Adrenal gland (tissue), 9 donors: ENCODE measurements at regions not wholly inside any gene's neighbourhood (a gene's known extent, or its start where the extent isn't known, plus 50 kb on each side); places are given as distances from the start of the nearest gene placed in this dataset.
"Not testable (repeated sequence)": the region's sequence is repeated elsewhere in the genome, so short reads cannot be mapped to it uniquely, and the experiment has no call there.

Source experiments
- DNase-seq, 7 donors: peaks; one replicate each; pipeline ENCODE4 v3.0.0-alpha.2; 2019 to 2020
- H3K27ac ChIP-seq, 5 donors: fragments of 200-600 bp; sonication (generic) in 4 of 5; 1 replicate in 3 of 5; 2 replicates in 2 of 5; pipeline versions ENCODE4 v1.5.1 to v1.8.0; 2016 to 2020; ENCODE audit warnings: mild to moderate bottlenecking in 1 of 5
- H3K27me3 ChIP-seq: fragments of 200-600 bp; 2 replicates; pipeline ENCODE4 v1.8.0; 2021
- H3K36me3 ChIP-seq, 2 donors: fragments of 200-600 bp; replicated peaks in 1 of 2; 1 replicate in 1 of 2; 2 replicates in 1 of 2; pipeline versions ENCODE4 v1.5.1 to v1.8.0; 2018 to 2022
- H3K4me1 ChIP-seq, 2 donors: fragments of 200-600 bp; replicated peaks in 1 of 2; 1 replicate in 1 of 2; 2 replicates in 1 of 2; pipeline versions ENCODE4 v1.5.1 to v1.8.0; 2018 to 2021
- H3K4me3 ChIP-seq, 4 donors: fragments of 200-600 bp; sonication (generic) in 3 of 4; one replicate each; pipeline ENCODE4 v1.5.1; 2016 to 2018
- H3K9me3 ChIP-seq, 3 donors: fragments of 200-600 bp; sonication (generic) in 1 of 3; replicated peaks in 1 of 3; 1 replicate in 2 of 3; 2 replicates in 1 of 3; pipeline versions ENCODE4 v1.5.1 to v1.8.0; 2016 to 2021
- CTCF ChIP-seq, 6 experiments: fragments of 450-650 bp in 4 of 6; fragments of 200-600 bp in 2 of 6; sonication (generic) in 1 of 6; IDR thresholded peaks; 1 replicate in 5 of 6; 2 replicates in 1 of 6; pipeline versions ENCODE4 v1.5.1 to v1.8.0; 2016 to 2021; ENCODE audit warnings: antibody characterized with exemption in 6 of 6, mild to moderate bottlenecking in 2 of 6, moderate library complexity in 1 of 6
- POLR2A ChIP-seq, 2 donors: fragments of 450-650 bp; IDR thresholded peaks; one replicate each; pipeline ENCODE4 v1.6.1; 2017; ENCODE audit warnings: antibody characterized with exemption in 2 of 2, mild to moderate bottlenecking in 2 of 2, moderate library complexity in 1 of 2
- WGBS, 4 donors: extraction: QIAGEN DNeasy Blood & Tissue Kit in 2 of 4; methylation state at CpG; one replicate each; pipeline versions ENCODE4 v1.1.5 to v1.1.7; 2013 to 2017; 5-methylcytosine and 5-hydroxymethylcytosine counted together
- intact Hi-C, 2 donors: fragments of 100-400 bp; cut with DNase I; formaldehyde crosslinking; loops; one replicate each; pipeline versions ENCODE4 v1.14.1 to v1.15.0; 2022 to 2023
- donor health status: healthy with polysubstance abuse.
- donor health status: Bipolar disorder and iron deficiency.
- donor health status: DM: yes; HTN: yes; CAD: no.
- donor health status: DM: no; HTN: no; CAD: no.
- donor health status: DM: no; HTN: no; CAD: no.

- peaks cover 0 to 9% (median 0%) of the 10 kb centered on the region in 3 donors for H3K9me3 ChIP-seq
- TF ChIP-seq POLR2A (IDR thresholded peaks at IDR 0.05): no peak
- no peak for TF ChIP-seq CTCF (IDR thresholded peaks at IDR 0.05)
- H3K27me3 ChIP-seq: no peaks in the 10 kb centered on the region
- no peak overlapping the region for H3K27ac ChIP-seq
- DNase-seq: no peak
- H3K36me3 ChIP-seq: no peaks in the 10 kb centered on the region
- H3K4me1 ChIP-seq: no peaks in the 10 kb centered on the region
- no peak overlapping the region for H3K4me3 ChIP-seq
- intact Hi-C loops: no loop called here
Observed at GRCh38 chr2:21203976-21204375, 80.2 kb downstream of the TDRD15 start.

- intact Hi-C loops: not testable (repeated sequence)
Observed at GRCh38 chr2:21214085-21214484, 90.3 kb downstream of the TDRD15 start.

GRCh38 chr2:21217442-21217841 lies 93.7 kb downstream of the TDRD15 start:
- intact Hi-C loops: no loop called here
- Histone ChIP-seq H3K4me1 (peaks cover 0 to 5% of the 10 kb centered on the region in 2 donors), H3K9me3 (no peaks in the 10 kb centered on the region), H3K27ac (no peak overlapping the region), H3K4me3 (no peak overlapping the region), H3K36me3 (no peaks in the 10 kb centered on the region), H3K27me3 (no peaks in the 10 kb centered on the region)
- DNase-seq: no peak
- TF ChIP-seq POLR2A (IDR thresholded peaks at IDR 0.05) (no peak), CTCF (IDR thresholded peaks at IDR 0.05) (no peak)

More at GRCh38 chr2:21214085-21214484, 90.3 kb downstream of the TDRD15 start:
- not testable (repeated sequence) for H3K27me3 ChIP-seq, H3K36me3 ChIP-seq, H3K9me3 ChIP-seq, H3K4me3 ChIP-seq, H3K4me1 ChIP-seq, DNase-seq, H3K27ac ChIP-seq
- 83 to 96% (median 91%) methylated on average over 5 to 10 of the region's 10 CpGs for WGBS, 4 donors

GRCh38 chr2:21220930-21221329 lies 97.2 kb downstream of the TDRD15 start:
- 33 to 64% (median 48%) methylated on average over 1 of the region's 1 CpG for WGBS, 4 donors
- H3K27ac ChIP-seq: no peak overlapping the region
- no peaks in the 10 kb centered on the region for H3K27me3 ChIP-seq
- H3K36me3 ChIP-seq: no peaks in the 10 kb centered on the region
- DNase-seq: peak in 2 of 7 donors; percentile 5 to 15
- intact Hi-C loops: no loop called here
- no peak overlapping the region for H3K4me3 ChIP-seq
- H3K4me1 ChIP-seq: peaks cover 0 to 5% of the 10 kb centered on the region in 2 donors
- TF ChIP-seq CTCF (IDR thresholded peaks at IDR 0.05) (no peak), POLR2A (IDR thresholded peaks at IDR 0.05) (no peak)
- no peaks in the 10 kb centered on the region for H3K9me3 ChIP-seq

GRCh38 chr2:21223618-21224017 lies 99.8 kb downstream of the TDRD15 start:
- TF ChIP-seq POLR2A (IDR thresholded peaks at IDR 0.05) (no peak), CTCF (IDR thresholded peaks at IDR 0.05) (no peak)
- DNase-seq: no peak
- intact Hi-C loops: no loop called here
- Histone ChIP-seq H3K27ac (no peak overlapping the region), H3K27me3 (no peaks in the 10 kb centered on the region), H3K36me3 (no peaks in the 10 kb centered on the region), H3K4me1 (peaks cover 0 to 5% of the 10 kb centered on the region in 2 donors), H3K4me3 (no peak overlapping the region), H3K9me3 (no peaks in the 10 kb centered on the region)
- 73 to 89% (median 82%) methylated on average over 5 of the region's 5 CpGs for WGBS, 4 donors
